Panc1 (cell line): ENCODE measurements at regions not wholly inside any gene's neighbourhood (a gene's known extent, or its start where the extent isn't known, plus 50 kb on each side); places are given as distances from the start of the nearest gene placed in this dataset.
"Not testable (repeated sequence)": the region's sequence is repeated elsewhere in the genome, so short reads cannot be mapped to it uniquely, and the experiment has no call there.

Experiments used
- ATAC-seq: fragments of 200-7000 bp; cut with Tn5 transposase; 2 replicates; pipeline ENCODE4 v1.9.1; 2020; ENCODE audit warnings: mild to moderate bottlenecking, moderate library complexity
- BruUV-seq: library from RNA; stranded (reverse); fragments of 400-500 nt; replicated peaks from 2 replicates; lab custom pipeline; 2021; lab: Mats Ljungman, UMichigan
- CTCF ChIA-PET: fragments of 300-600 bp; sonication (Branson Sonifier 250); formaldehyde crosslinking; loops from one replicate; lab custom pipeline; 2022; ENCODE audit warnings: antibody characterized with exemption; lab: Charles Lee
- POLR2A ChIA-PET: fragments of 300-600 bp; sonication (Branson Sonifier 250); formaldehyde crosslinking; loops from one replicate; lab custom pipeline; 2022; ENCODE audit warnings: antibody characterized with exemption; lab: Charles Lee
- DNase-seq: peaks from one replicate; pipeline ENCODE4 v3.0.0-alpha.2; 2010; ENCODE audit warnings: low read depth, low spot score
- H3K27ac ChIP-seq: 2 replicates; pipeline ENCODE4 v1.5.1; 2011; ENCODE audit warnings: mild to moderate bottlenecking, low read length, inconsistent platforms
- H3K27me3 ChIP-seq: fragments of 200-500 bp; sonication (Bioruptor generic); 2 replicates; pipeline ENCODE4 v1.6.0; 2014; ENCODE audit warnings: low read length, inconsistent platforms; ENCODE audit not compliant: control insufficient read depth, insufficient read depth
- H3K36me3 ChIP-seq: fragments of 200-500 bp; sonication (Bioruptor generic); 2 replicates; pipeline ENCODE4 v1.5.1; 2014; ENCODE audit warnings: inconsistent platforms, mild to moderate bottlenecking, low read length, moderate library complexity; ENCODE audit not compliant: control insufficient read depth, insufficient read depth
- H3K4me1 ChIP-seq: 2 replicates; pipeline ENCODE4 v1.5.1; 2011; ENCODE audit warnings: inconsistent platforms, mild to moderate bottlenecking, low read length, moderate library complexity; ENCODE audit not compliant: control insufficient read depth, insufficient read depth
- H3K4me3 ChIP-seq, 2 experiments: 2 replicates each; pipeline ENCODE4 v1.5.1; 2011 to 2012; ENCODE audit warnings: low read depth in 2 of 2, low read length in 2 of 2, mild to moderate bottlenecking in 2 of 2, inconsistent platforms in 1 of 2, moderate library complexity in 1 of 2
- H3K9me3 ChIP-seq: fragments of 200-500 bp; sonication (Bioruptor generic); 2 replicates; pipeline ENCODE4 v1.5.1; 2014; ENCODE audit warnings: low read depth, mild to moderate bottlenecking, inconsistent platforms, low read length, moderate library complexity; ENCODE audit not compliant: control insufficient read depth, insufficient read depth
- in situ Hi-C: cut with HindIII; loops from 2 replicates; pipeline ENCODE4 v1.10.0; 2016; ENCODE audit warnings: low sequenced_read_pairs, low pct_unique_long_range_greater_than_20kb
- intact Hi-C: fragments of 100-400 bp; cut with micrococcal nuclease; formaldehyde crosslinking; loops from one replicate; pipeline ENCODE4 v1.10.0; 2022; ENCODE audit not compliant: unreplicated experiment

GRCh38 chr9:138199917-138200316, 322.3 kb downstream of the CACNA1B start:
- H3K9me3 ChIP-seq, H3K4me3 ChIP-seq, POLR2A ChIA-PET, H3K36me3 ChIP-seq, CTCF ChIA-PET, H3K4me1 ChIP-seq, in situ Hi-C loops, DNase-seq, H3K27me3 ChIP-seq, BruUV-seq, ATAC-seq, H3K27ac ChIP-seq, intact Hi-C loops: not testable (repeated sequence)

- H3K9me3 ChIP-seq, DNase-seq, CTCF ChIA-PET, POLR2A ChIA-PET, H3K36me3 ChIP-seq, intact Hi-C loops, BruUV-seq, H3K4me3 ChIP-seq, ATAC-seq, H3K27ac ChIP-seq, H3K4me1 ChIP-seq, in situ Hi-C loops, H3K27me3 ChIP-seq: not testable (repeated sequence)
Measured at GRCh38 chr9:138200481-138201142, 323.0 kb downstream of the CACNA1B start.

- H3K27ac ChIP-seq, H3K4me3 ChIP-seq, CTCF ChIA-PET, DNase-seq, in situ Hi-C loops, ATAC-seq, POLR2A ChIA-PET, BruUV-seq, H3K4me1 ChIP-seq, H3K36me3 ChIP-seq, H3K9me3 ChIP-seq, H3K27me3 ChIP-seq, intact Hi-C loops: not testable (repeated sequence)
Measured at GRCh38 chr9:138201167-138201889, 323.7 kb downstream of the CACNA1B start.

- H3K27me3 ChIP-seq, BruUV-seq, intact Hi-C loops, CTCF ChIA-PET, H3K27ac ChIP-seq, in situ Hi-C loops, POLR2A ChIA-PET, DNase-seq, H3K9me3 ChIP-seq, ATAC-seq, H3K4me1 ChIP-seq, H3K4me3 ChIP-seq, H3K36me3 ChIP-seq: not testable (repeated sequence)
Measured at GRCh38 chr9:138202043-138202442, 324.5 kb downstream of the CACNA1B start.

- not testable (repeated sequence) for ATAC-seq, BruUV-seq
Measured at GRCh38 chr9:138203304-138203703, 325.7 kb downstream of the CACNA1B start.

GRCh38 chr9:138203872-138204271, 326.3 kb downstream of the CACNA1B start:
- H3K36me3 ChIP-seq, H3K9me3 ChIP-seq, H3K27me3 ChIP-seq, H3K4me3 ChIP-seq, in situ Hi-C loops, BruUV-seq, DNase-seq, H3K27ac ChIP-seq, POLR2A ChIA-PET, intact Hi-C loops, H3K4me1 ChIP-seq: not testable (repeated sequence)
- CTCF ChIA-PET: interaction anchor here (0.6 kb wide), 1 partner anchor 501 kb away, joined by 3 read pairs; no protein-coding TSS in a partner anchor
- ATAC-seq: 0 out of 2 replicates have a peak, but pooled peaks have one; percentile 50

More at GRCh38 chr9:138203304-138203703, 325.7 kb downstream of the CACNA1B start:
- H3K4me1 ChIP-seq, POLR2A ChIA-PET, in situ Hi-C loops, H3K9me3 ChIP-seq, H3K27me3 ChIP-seq, CTCF ChIA-PET, H3K4me3 ChIP-seq, DNase-seq, intact Hi-C loops, H3K27ac ChIP-seq, H3K36me3 ChIP-seq: not testable (repeated sequence)

- H3K27ac ChIP-seq, BruUV-seq, POLR2A ChIA-PET, ATAC-seq, DNase-seq, H3K4me3 ChIP-seq, H3K9me3 ChIP-seq, H3K36me3 ChIP-seq, H3K27me3 ChIP-seq, in situ Hi-C loops, CTCF ChIA-PET, H3K4me1 ChIP-seq, intact Hi-C loops: not testable (repeated sequence)
Measured at GRCh38 chr9:138206108-138206507, 328.5 kb downstream of the CACNA1B start.
